ENCODE measurements at regions not wholly inside any gene's neighbourhood (a gene's known extent, or its start where the extent isn't known, plus 50 kb on each side); places are given as distances from the start of the nearest gene placed in this dataset.
"Not testable (repeated sequence)": the region's sequence is repeated elsewhere in the genome, so short reads cannot be mapped to it uniquely, and the experiment has no call there.

DNA sequence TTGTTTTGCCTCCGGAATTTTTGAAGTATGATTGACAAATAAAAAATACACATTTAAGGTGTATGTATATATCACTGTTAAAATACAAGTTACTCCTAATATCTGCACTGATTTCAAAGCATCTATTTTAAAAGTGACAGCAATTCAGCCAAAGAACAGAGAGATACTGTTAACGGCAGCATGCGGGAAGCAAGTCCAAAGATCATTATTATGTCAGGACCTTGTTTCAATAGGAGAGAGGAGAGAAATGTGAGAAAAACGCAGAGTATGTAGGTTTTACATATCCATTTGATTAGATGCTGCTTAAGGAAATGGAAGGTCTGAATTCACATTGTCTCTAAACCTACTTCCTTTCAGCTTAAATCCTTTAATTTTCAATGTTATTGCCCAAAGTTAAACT, 545.5 kb upstream of the SLC8A1 start:
- intact Hi-C loops (cut with DNase I, micrococcal nuclease) = no loop called here
- DNase-seq (no peak), ATAC-seq (no peak)

DNA sequence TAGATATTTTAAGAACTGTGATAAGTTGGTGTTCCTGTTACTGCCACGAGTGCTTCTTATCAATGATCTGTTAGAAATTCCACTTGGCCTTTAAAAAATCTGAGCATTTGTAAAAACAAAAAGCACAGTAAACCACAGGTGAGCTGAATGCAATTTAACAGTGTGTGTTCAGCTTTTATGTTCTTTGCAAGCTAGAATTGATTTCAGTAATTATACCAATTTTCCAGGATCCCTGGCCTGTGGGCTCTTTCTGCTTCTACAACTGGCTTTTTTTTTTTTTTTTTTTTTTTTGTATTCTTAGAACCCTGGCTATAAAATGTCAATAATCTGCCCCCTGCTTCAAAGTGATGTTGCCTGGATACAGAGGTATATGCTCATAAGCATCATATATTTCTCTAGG, 548.5 kb upstream of the SLC8A1 start:
- DNase-seq (no peak), ATAC-seq (no peak)
- intact Hi-C loops (cut with DNase I, micrococcal nuclease) = no loop called here

DNA sequence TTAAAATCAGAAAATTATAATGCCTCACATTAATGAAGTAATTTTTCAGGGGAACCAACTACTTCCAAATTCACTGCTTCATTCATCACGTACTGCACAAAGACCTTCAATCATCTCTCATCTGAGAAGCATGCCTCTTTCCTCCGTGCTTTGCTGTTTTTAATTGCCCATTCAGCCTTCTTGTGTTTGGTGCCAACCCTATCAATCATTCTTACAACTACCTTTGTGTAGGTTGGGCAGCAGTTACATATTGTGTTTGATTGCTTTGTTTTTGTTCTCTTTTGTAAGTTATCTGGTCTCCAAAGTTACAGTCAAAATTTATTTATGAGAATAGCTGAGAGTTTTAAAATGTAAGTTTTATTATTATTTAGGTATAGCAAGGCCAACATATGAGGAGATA, 549.0 kb upstream of the SLC8A1 start:
- no peak for ATAC-seq
- intact Hi-C loops (cut with DNase I, micrococcal nuclease) = no loop called here
- no peak for DNase-seq

DNA sequence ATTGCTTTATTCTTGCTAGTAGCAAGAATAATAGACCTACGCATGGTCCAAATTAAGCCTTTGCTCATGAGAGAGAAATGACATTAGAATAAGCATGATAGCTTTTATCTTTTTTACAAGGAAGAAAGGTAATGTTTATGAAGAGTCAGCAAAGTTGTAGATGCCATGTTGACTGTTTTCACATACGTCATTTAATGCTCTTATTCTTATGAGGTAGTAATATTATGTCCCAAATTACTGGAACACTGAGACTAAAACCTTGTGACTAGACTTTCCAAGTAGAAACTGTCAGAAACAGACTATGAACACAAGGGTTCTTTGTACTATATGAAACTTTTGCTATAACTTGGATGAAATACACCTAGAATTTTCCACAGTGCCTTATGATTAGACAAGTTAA, 552.8 kb upstream of the SLC8A1 start:
- ATAC-seq (no peak), DNase-seq (no peak)
- intact Hi-C loops (cut with DNase I, micrococcal nuclease) = no loop called here

DNA sequence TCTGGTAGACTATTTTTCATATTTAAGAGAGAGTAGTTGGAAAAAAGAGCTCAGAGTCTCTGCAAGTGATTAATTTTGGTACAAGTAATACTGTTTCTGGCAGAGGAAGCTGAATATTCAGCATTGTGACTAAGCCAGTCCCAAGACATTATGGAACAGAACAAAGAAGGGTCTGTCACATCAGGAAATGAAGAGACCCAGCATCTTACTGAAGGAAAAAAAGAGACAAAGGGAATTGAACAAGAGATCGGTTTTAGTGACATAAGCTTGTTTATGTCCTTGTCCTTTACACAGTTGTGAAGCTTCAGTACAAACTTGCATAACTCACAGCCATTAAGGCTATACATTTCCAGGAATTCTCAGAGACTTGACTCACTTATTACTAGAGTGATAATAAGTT, 568.5 kb upstream of the SLC8A1 start:
- no peak for ATAC-seq
- no peak for DNase-seq
- intact Hi-C loops (cut with DNase I, micrococcal nuclease) = no loop called here

DNA sequence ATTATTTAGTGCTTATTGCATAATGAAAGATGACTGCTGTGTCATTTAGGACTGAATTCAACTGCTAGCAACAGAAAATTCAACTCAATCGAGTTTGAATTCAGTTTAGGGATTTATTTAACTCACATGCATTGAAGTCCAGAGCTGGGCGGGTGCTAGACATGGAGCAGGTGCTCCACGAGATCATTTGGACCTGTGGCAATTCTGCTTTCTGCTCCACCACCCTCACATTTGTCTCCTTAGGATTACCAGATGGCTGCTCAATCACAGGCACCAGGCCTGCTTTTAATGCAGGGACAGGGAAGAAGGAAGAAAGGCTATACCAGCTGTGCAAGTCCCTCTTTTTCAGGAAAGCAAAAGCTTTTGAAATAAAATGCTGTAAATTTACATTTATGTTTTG, 572.9 kb upstream of the SLC8A1 start:
- ATAC-seq (no peak), DNase-seq (no peak)
- intact Hi-C loops (cut with DNase I, micrococcal nuclease) = no loop called here

DNA sequence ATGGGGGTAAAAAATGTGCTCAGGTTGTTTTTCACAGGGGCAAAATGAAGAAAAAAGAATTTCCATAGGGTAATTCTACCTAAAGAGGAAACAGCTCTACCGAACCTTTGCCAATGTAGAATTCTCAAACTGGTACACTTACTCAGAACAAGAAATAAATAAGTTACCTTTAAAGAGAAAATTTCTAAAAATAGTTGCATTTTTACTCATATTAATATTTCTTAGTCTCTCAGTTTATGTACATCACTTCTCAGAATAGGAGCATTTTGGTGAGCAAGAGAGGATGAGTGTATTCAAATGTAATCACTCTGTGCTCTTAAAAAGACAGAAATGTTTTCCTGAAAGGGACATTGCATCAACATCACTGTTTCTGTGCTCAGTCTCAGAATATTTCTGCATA, 574.7 kb upstream of the SLC8A1 start:
- ATAC-seq = no peak
- no peak for DNase-seq
- intact Hi-C loops (cut with DNase I, micrococcal nuclease) = no loop called here

DNA sequence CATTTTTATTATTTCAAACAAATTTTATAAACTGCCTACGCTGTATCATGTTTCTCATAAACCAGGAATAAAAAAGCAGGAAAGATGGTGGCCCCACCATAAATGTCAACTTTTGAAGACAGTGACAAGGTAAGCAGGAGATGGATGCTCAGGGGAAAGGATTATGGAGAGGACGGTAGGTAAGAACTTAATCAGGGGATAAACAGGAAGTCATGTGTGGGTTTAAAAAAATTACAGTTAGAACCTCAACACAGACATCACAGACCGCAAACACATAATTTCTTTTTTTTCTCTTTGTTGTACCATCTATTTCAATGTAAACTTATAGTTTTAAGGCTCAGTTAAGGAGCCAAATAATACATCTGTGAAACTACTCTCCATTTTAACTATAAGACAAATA, 575.2 kb upstream of the SLC8A1 start:
- intact Hi-C loops (cut with DNase I, micrococcal nuclease) = no loop called here
- DNase-seq (no peak), ATAC-seq (no peak)

DNA sequence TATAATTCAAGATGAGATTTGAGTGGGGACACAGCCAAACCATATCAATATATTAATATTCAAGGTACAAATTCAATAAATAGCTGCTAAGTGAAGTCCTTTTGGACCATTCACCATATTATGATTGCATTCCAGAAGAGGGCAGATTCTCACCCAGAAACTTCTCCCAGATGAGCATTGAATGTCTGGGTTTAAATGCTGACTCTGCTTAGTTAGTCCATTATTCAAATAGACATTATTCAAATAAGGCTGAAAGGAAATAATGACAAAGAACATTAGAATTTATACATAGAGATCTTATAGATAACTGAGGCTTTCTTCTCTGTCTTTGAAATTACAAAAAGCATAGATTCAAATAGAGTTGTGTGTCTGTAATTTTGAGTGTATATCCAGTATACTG, 579.4 kb upstream of the SLC8A1 start:
- intact Hi-C loops (cut with DNase I, micrococcal nuclease) = no loop called here
- DNase-seq (no peak), ATAC-seq (no peak)

DNA sequence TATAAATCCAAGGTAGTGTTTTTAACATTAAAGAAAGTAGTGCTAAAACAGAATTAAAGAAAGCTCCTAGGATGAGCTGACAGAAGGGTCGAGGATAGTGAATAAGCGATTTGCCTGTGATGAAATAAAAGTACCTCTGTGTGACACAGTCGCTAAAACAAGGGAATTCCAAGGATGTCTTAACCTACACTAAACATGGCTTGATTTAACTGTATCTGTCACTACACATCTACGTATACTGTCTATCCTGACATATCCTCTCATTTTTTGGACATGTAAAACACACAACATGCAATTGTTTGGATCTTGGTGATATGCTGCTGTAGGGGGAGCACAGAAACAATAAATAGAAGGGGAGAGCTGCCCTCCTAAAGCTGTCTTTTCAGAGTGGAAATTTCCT, 580.8 kb upstream of the SLC8A1 start:
- intact Hi-C loops (cut with DNase I, micrococcal nuclease) = no loop called here
- no peak for DNase-seq
- ATAC-seq = no peak

DNA sequence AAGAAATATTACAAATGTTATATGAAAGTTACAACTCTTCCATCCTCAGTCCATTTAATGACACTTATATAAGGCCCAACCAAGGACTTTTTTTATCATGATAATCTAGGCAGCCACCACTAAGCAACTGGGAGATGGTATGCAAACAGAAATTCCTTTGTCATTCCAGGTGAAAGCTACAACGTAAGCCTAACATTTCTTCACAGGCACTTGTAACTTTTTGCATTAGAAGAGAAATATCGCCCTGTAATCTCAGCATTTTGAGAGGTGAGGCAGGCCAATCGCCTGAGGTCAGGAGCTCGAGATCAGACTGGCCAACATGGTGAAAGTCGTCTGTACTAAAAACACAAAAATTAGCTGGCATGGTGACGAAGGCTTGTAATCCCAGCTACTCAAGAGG, 581.2 kb upstream of the SLC8A1 start:
- DNase-seq = no peak
- intact Hi-C loops (cut with DNase I, micrococcal nuclease) = no loop called here
- no peak for ATAC-seq

DNA sequence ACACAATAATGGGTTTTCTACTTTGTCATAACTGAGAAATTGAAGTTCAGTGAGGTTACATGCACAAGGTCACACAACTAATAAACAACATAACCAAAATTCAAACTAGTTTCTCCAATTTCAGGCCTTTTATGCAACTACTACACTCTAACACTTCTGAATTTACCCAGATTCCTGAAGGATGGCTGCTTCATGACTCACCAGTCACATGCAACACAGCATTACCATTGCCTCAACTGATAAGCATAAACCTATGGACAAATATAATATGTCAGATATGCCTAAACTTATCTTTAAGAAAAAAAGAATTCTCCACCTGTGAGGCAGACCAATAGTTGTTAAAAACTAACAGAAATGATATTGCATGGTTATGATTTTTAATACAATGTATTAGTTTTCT, 586.5 kb upstream of the SLC8A1 start:
- DNase-seq (no peak), ATAC-seq (no peak)
- intact Hi-C loops (cut with DNase I, micrococcal nuclease) = no loop called here

DNA sequence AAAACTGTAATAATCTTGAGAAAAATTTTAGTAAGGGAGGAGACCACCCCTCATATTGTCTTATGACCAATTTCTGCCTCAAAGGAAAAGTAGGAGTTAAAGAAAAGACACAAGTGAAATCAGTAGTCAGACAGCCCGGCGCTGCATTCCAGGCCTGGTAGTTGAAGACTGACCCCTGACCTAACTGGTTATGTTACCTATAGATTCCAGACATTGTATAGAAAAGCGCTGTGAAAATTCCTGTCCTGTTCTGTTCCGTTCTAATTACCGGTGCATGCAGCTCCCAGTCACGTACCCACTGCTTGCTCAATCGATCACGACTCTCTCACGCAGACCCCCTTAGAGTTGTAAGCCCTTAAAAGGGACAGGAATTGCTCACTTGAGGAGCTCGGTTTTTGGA, 587.9 kb upstream of the SLC8A1 start:
- ATAC-seq; DNase-seq; intact Hi-C loops (cut with DNase I, micrococcal nuclease): not testable (repeated sequence)

DNA sequence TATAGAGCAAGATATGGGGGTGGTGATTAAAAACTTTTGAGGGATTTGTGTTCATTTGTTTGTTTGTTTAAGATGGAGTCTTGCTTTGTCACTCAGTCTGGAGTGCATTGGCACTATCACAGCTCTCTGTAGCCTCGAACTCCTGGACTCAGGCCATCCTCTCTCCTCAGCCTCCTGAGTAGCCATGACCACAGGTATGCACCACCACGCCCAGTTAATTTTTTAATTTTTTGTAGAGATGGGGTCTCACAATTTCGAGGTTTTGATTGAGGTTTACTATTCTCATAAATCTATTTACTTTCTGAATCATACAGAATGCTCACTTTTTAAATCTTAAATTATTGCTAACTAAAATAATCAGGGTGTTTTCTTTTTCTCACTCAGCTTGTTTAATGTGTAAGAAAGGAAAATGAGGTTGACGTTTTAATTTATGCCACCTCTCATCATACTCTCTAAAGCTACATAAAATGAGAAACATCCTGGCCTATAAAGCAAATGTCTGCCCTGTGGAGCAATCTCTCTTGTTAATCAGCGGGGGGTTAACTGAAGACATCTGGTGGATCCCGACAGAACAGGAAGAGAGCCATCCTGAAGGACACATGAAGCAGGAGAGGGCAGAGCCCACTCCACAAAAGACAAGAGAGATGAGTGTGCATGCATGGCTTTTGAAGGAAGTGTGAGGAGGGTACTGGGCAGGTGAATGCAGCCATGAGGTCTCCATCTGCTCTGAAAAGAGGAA, 589.1 kb upstream of the SLC8A1 start:
- intact Hi-C loops (cut with DNase I, micrococcal nuclease) = no loop called here
- ATAC-seq = no peak
- no peak for DNase-seq

DNA sequence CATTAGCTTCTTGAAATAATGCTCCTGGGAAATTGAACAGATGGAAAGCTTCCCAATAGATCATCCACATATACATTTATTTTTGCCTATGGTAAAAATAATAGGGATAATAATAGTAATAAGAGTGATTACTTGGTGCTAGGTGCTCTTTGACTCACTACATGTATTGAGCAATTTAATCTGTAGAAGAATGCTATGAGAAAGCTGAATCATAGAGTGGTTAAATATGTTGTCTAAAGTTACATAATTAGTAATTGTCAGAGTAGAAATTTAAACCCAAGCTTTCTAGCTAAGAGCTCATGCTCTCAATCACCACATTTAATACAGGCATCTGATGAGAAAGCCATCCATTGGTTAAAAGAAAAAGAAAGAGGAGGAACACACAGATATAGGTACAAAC, 590.5 kb upstream of the SLC8A1 start:
- intact Hi-C loops (cut with DNase I, micrococcal nuclease) = no loop called here
- ATAC-seq (no peak), DNase-seq (no peak)

DNA sequence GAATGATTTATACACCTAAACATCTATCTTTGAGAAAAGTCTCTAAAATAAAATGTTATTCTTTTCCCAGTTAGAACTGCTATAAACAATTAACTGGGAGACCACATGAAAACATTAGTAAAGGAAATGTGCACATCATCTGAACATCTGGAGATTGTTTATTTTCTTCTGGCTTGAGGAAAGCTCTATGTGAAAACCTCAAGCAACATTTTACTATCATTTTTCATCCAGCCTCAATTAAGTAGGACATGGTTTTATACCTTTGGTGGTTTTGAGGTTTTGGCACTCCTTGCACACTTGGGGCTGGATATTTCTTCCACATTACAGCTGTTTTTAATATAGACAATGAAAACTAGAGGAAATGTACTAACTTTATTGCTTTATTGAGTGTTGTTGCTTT, 609.5 kb upstream of the SLC8A1 start:
- DNase-seq (no peak), ATAC-seq (no peak)
- intact Hi-C loops (cut with DNase I, micrococcal nuclease) = no loop called here

DNA sequence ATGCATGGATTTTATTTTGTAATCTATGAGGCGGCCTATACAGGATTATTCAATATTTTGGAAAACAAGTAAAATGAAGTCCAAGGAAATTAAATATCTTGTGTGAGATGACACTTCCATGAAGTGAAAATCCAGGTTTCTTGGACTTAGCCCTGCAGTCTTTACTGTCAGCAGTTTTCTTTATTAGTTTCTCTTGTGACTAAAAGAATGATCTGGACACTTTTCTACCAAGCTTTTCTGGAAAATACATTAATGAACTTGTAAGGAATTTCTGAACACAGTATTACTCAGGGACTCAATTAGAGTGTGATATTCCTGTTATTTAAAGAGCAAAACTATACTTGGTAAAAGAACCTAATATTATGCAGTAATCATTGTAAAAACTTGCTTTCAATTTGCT, 610.4 kb upstream of the SLC8A1 start:
- intact Hi-C loops (cut with DNase I, micrococcal nuclease) = no loop called here
- ATAC-seq (no peak), DNase-seq (no peak)

DNA sequence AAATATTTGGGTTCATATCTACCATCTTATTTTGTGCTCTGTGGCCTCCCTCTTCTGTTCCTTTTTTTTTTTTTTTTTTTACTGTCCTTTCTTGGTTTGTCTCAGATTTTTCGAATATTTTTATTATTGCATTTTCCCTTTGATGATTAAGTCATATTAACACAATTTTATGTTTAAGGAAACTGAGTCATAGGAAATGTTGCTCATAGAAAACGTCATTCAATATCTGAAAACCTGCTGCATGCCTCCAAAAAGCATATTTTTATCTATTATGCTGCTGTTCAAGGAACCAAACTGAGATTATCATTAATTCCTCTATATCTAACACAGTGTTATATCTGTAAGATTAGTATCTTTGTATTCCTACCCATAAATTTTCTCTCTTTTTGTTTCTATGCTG, 614.3 kb upstream of the SLC8A1 start:
- ATAC-seq (no peak), DNase-seq (no peak)
- intact Hi-C loops (cut with DNase I, micrococcal nuclease) = no loop called here

DNA sequence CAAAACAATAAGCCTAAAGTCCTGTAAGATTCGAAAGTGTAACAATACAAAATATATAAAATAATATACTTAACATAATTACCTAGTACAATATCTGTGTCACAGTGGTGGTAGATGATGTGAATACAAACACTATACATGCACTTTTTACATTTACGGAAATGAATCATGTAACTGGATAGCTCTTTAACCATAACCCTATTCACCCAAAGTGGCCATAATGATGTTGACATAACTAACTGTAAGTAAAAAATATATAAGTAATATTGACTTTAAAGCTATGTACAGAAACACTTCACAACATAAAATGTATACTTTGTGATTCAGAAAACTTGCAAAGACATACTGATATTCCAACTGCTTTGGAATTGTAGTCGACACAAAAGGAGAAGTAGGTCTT, 616.9 kb upstream of the SLC8A1 start:
- intact Hi-C loops (cut with DNase I, micrococcal nuclease) = no loop called here
- ATAC-seq (no peak), DNase-seq (no peak)

DNA sequence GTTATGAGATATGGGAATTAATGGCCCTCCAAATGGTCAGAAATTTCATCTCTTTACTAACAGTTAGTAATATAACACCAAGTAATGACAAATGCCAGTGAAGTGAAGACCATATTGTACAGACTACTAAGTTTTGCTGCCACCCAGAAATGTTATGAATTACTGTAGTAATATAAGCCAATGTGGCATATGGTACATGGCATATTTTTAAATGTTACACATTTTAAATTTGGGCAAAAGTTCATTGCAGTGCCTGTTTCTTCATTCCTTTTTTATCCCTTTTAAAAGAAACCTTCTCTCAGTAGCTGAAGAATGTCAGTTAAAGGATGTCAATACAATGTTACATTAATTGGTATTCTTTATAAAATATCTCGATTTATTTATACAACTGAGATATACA, 626.5 kb upstream of the SLC8A1 start:
- intact Hi-C loops (cut with DNase I, micrococcal nuclease) = no loop called here
- DNase-seq (no peak), ATAC-seq (no peak)

DNA sequence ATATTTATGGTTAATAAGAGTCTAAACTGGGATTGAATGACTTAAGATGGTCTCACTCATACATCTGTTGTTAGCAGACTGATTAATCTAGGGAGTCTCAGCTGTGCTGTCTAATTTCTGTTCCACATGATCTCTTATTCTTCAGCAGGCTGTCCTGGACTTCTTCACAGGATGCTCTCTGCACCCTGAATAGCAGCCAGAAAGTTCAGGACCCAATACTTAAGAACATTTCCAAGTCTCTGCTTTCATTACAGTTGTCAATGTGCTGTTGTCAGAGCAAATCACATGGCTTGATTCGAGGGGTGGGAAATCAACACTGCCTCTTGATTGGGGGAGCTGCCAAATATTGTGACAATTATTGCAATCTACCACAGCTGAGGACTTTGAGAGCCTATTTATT, 627.1 kb upstream of the SLC8A1 start:
- intact Hi-C loops (cut with DNase I, micrococcal nuclease) = no loop called here
- ATAC-seq = no peak
- DNase-seq = no peak

DNA sequence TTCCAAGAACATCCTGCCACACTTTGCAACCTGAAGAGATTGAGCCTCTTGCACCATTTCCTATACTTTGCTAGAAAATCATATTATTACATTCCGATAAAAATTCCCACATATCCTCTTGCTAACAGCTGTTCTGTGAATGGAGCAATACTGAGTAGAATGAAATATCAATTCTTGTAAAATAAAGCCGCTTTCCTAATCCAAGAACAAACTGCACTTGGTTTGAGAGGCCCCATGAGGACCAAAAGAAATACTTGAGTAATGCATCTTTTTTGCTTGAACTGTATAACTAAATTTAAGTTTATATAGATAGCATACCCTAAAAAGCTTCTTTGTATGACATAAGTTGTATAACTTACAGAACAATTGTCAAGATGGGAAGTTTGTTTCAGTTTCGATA, 632.4 kb upstream of the SLC8A1 start:
- ATAC-seq (no peak), DNase-seq (no peak)
- intact Hi-C loops (cut with DNase I, micrococcal nuclease) = no loop called here

Data from left colon (tissue), 2 donors.